Sigmoid colon (tissue), 4 donors: ENCODE measurements at regions not wholly inside any gene's neighbourhood (a gene's known extent, or its start where the extent isn't known, plus 50 kb on each side); places are given as distances from the start of the nearest gene placed in this dataset.

Source experiments
- POLR2A ChIP-seq, 2 donors: fragments of 450-650 bp; IDR thresholded peaks; one replicate each; pipeline ENCODE4 v1.6.1; 2016; ENCODE audit warnings: antibody characterized with exemption in 2 of 2, mild to moderate bottlenecking in 2 of 2, moderate library complexity in 2 of 2
- POLR2AphosphoS5 ChIP-seq, 4 donors: sonication (generic); formaldehyde crosslinking; IDR thresholded peaks; one replicate each; pipeline ENCODE4 v1.6.1; 2017; ENCODE audit warnings: antibody characterized with exemption in 4 of 4
- TF ChIP-seq, protein P1 (sequence below), 4 experiments: fragments of 450-650 bp in 3 of 4; fragments of 200-600 bp in 1 of 4; IDR thresholded peaks; one replicate each; pipeline ENCODE4 v1.5.1; 2016 to 2019; ENCODE audit warnings: antibody characterized with exemption in 4 of 4, mild to moderate bottlenecking in 3 of 4, moderate library complexity in 2 of 4

- TF ChIP-seq POLR2A (IDR thresholded peaks at IDR 0.05) (no peak), POLR2AphosphoS5 (IDR thresholded peaks at IDR 0.05) (no peak)
- TF ChIP-seq, protein P1, sequence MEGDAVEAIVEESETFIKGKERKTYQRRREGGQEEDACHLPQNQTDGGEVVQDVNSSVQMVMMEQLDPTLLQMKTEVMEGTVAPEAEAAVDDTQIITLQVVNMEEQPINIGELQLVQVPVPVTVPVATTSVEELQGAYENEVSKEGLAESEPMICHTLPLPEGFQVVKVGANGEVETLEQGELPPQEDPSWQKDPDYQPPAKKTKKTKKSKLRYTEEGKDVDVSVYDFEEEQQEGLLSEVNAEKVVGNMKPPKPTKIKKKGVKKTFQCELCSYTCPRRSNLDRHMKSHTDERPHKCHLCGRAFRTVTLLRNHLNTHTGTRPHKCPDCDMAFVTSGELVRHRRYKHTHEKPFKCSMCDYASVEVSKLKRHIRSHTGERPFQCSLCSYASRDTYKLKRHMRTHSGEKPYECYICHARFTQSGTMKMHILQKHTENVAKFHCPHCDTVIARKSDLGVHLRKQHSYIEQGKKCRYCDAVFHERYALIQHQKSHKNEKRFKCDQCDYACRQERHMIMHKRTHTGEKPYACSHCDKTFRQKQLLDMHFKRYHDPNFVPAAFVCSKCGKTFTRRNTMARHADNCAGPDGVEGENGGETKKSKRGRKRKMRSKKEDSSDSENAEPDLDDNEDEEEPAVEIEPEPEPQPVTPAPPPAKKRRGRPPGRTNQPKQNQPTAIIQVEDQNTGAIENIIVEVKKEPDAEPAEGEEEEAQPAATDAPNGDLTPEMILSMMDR (IDR thresholded peaks at IDR 0.05): no peak
These were observed 141.2 kb downstream of the LRATD1 start for GRCh38 chr2:14773696-14774095.
